ENCODE measurements at regions not wholly inside any gene's neighbourhood (a gene's known extent, or its start where the extent isn't known, plus 50 kb on each side); places are given as distances from the start of the nearest gene placed in this dataset.
"Not testable (repeated sequence)": the region's sequence is repeated elsewhere in the genome, so short reads cannot be mapped to it uniquely, and the experiment has no call there.

GRCh38 chr6:130611366-130611765 is 215.8 kb upstream of the SMLR1 start:
- Mint-ChIP-seq H3K27ac (no peak overlapping the region), H3K36me3 (peaks cover 2% of the 10 kb centered on the region), H3K4me1 (ENCODE audit: low read depth) (peaks cover 2% of the 10 kb centered on the region), H3K27me3 (no peaks in the 10 kb centered on the region), H3K4me3 (no peak overlapping the region), H3K9me3 (ENCODE audit: low read depth) (no peaks in the 10 kb centered on the region)

DNA sequence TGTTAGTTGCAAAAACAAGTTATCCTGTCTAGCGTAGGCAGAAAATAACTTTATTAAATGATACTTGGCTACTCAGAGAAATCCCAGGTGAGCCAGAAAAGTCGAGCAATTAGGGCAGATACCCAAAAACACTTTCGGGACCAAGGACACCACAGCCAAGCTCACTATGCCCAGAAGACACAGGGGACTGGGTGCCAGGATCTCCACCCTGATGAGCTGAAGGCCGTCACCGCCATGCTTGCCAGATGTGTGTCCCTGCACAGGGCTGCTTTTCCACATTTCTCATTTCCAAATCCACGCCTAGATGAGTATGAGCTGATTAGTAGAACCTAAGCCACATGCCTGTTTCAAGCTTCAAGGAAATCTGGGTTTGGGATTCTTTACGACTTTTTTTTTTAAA is 214.0 kb upstream of the SMLR1 start:
- Mint-ChIP-seq H3K36me3 (peaks cover 2% of the 10 kb centered on the region), H3K27me3 (no peaks in the 10 kb centered on the region), H3K27ac (no peak overlapping the region), H3K9me3 (ENCODE audit: low read depth) (no peaks in the 10 kb centered on the region), H3K4me3 (no peak overlapping the region), H3K4me1 (ENCODE audit: low read depth) (peaks cover 2% of the 10 kb centered on the region)

DNA sequence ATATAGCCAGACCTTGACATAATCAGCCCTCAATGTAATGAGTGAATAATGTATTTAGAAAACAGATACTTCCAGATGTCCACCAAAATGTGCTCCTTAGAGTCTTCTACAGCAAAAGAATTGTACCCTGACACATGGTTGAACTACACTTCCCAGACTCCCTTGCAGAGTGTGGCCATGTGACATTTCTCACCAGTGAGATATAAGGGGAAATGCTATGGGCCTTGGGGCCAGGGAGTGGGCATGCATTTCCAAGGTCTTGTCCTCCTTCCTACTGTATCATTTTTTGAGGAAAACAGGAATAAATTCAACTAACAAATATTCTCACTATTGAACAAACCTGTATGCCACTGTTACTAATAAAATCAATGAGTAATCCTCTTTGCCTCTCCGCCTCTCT is 211.4 kb upstream of the SMLR1 start:
- no peak overlapping the region for H3K27ac Mint-ChIP-seq
- peaks cover 7% of the 10 kb centered on the region for H3K4me1 Mint-ChIP-seq (ENCODE audit: low read depth)
- no peaks in the 10 kb centered on the region for H3K9me3 Mint-ChIP-seq (ENCODE audit: low read depth)
- no peaks in the 10 kb centered on the region for H3K27me3 Mint-ChIP-seq
- peaks cover 2% of the 10 kb centered on the region for H3K36me3 Mint-ChIP-seq
- no peak overlapping the region for H3K4me3 Mint-ChIP-seq

- Mint-ChIP-seq H3K27me3 (no peaks in the 10 kb centered on the region), H3K27ac (no peak overlapping the region), H3K36me3 (peaks cover 2% of the 10 kb centered on the region), H3K9me3 (ENCODE audit: low read depth) (no peaks in the 10 kb centered on the region), H3K4me1 (ENCODE audit: low read depth) (peaks cover 14% of the 10 kb centered on the region), H3K4me3 (no peak overlapping the region)
Observed at GRCh38 chr6:130617658-130618057, 209.5 kb upstream of the SMLR1 start.

- not testable (repeated sequence) for H3K27me3 Mint-ChIP-seq, H3K27ac Mint-ChIP-seq, H3K4me3 Mint-ChIP-seq, H3K36me3 Mint-ChIP-seq
- peaks cover 11% of the 10 kb centered on the region for H3K9me3 Mint-ChIP-seq (ENCODE audit: low read depth)
- peaks cover 14% of the 10 kb centered on the region for H3K4me1 Mint-ChIP-seq (ENCODE audit: low read depth)
Observed at GRCh38 chr6:130618806-130619205, 208.4 kb upstream of the SMLR1 start.

- Mint-ChIP-seq H3K36me3 (peaks cover 6% of the 10 kb centered on the region), H3K4me3 (no peak overlapping the region), H3K4me1 (ENCODE audit: low read depth) (peaks cover 14% of the 10 kb centered on the region), H3K27me3 (no peaks in the 10 kb centered on the region), H3K9me3 (ENCODE audit: low read depth) (peaks cover 11% of the 10 kb centered on the region), H3K27ac (no peak overlapping the region)
Observed at GRCh38 chr6:130620338-130620781, 206.8 kb upstream of the SMLR1 start.

GRCh38 chr6:130622142-130622541 is 205.1 kb upstream of the SMLR1 start:
- no peak overlapping the region for H3K4me3 Mint-ChIP-seq
- H3K27me3 Mint-ChIP-seq = no peaks in the 10 kb centered on the region
- peaks cover 11% of the 10 kb centered on the region for H3K9me3 Mint-ChIP-seq (ENCODE audit: low read depth)
- peaks cover 16% of the 10 kb centered on the region for H3K4me1 Mint-ChIP-seq (ENCODE audit: low read depth)
- peaks cover 6% of the 10 kb centered on the region for H3K36me3 Mint-ChIP-seq
- H3K27ac Mint-ChIP-seq = no peak overlapping the region

DNA sequence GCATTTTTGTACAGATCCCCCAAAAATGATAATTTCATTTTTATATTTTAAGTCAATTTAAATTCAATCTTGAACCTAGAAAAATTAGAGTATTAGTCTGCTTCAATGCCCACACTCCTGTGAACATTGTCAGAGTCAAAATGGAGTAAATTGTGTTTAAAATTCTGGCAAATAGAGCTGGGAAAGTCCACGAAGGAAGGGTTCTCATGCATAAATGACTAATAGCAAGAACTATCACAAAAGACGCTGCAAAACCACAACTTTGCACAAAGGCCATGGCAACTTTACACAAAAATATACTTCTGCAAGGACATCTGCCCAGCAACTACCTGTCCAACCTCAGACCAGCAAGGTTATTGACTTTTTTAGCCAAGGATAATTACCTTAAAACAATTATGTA is 203.2 kb upstream of the SMLR1 start:
- no peak overlapping the region for H3K4me3 Mint-ChIP-seq
- H3K27me3 Mint-ChIP-seq = no peaks in the 10 kb centered on the region

DNA sequence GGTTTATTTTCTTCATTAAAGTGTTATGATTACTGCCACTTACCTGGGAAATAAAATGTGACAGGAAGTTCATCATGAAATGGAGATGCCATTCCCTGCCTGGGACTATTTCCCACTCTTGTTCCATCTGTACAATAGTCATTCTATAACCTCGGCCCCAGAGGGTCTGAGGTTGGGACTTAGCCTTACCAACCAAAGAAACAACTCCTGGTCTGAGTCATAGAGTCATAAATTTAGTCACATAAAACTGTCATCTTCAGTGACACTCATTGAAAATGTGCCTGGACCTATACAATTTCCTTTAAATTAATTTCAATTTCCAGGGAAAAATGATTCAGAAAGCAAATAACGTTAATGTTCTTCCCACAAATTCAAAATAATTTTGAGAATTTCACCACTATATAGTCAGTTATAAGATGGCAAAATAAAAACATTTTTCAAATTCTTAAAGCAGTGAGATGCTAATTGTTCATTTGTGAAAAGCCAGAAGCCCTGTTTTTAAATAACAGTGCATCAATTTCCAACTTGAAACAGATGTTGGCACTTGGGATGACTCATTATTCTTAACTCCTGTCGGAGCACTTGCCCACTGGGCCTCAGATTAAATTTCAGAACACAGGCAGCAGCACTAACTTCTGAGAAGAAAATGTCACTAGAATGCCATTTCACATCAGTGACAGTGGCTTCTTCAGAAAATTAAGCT is 201.2 kb upstream of the SMLR1 start:
- peaks cover 16% of the 10 kb centered on the region for H3K4me1 Mint-ChIP-seq (ENCODE audit: low read depth)
- peaks cover 11% of the 10 kb centered on the region for H3K9me3 Mint-ChIP-seq (ENCODE audit: low read depth)
- H3K36me3 Mint-ChIP-seq = peaks cover 6% of the 10 kb centered on the region
- H3K27ac Mint-ChIP-seq = peak overlapping the region; percentile 46
- no peak overlapping the region for H3K4me3 Mint-ChIP-seq
- no peaks in the 10 kb centered on the region for H3K27me3 Mint-ChIP-seq

More for the DNA sequence above, 203.2 kb upstream of the SMLR1 start:
- Mint-ChIP-seq H3K9me3 (ENCODE audit: low read depth) (peaks cover 11% of the 10 kb centered on the region), H3K4me1 (ENCODE audit: low read depth) (peaks cover 16% of the 10 kb centered on the region), H3K36me3 (peaks cover 6% of the 10 kb centered on the region), H3K27ac (no peak overlapping the region)

DNA sequence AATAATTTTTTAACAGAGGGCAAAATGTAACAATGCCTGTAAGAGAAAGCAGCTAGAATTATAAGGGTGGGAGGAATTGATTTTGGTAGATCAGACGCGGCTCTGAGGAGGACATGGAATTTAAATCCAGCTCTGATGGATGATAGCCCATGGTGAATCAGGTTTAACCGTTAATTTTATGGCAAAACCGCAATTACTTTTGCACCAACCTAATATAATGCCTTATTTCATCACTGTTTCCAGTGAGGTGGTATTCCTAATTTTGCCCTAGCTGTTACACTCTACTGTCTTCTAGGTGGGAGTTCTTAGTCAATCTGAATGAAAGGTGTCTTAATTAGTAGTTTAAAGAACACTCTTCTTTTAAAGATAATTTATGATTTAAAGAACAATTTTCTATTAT is 198.3 kb upstream of the SMLR1 start:
- peaks cover 2% of the 10 kb centered on the region for H3K36me3 Mint-ChIP-seq
- no peaks in the 10 kb centered on the region for H3K9me3 Mint-ChIP-seq (ENCODE audit: low read depth)
- H3K4me3 Mint-ChIP-seq = no peak overlapping the region
- peaks cover 8% of the 10 kb centered on the region for H3K4me1 Mint-ChIP-seq (ENCODE audit: low read depth)
- H3K27me3 Mint-ChIP-seq = no peaks in the 10 kb centered on the region
- H3K27ac Mint-ChIP-seq = no peak overlapping the region

DNA sequence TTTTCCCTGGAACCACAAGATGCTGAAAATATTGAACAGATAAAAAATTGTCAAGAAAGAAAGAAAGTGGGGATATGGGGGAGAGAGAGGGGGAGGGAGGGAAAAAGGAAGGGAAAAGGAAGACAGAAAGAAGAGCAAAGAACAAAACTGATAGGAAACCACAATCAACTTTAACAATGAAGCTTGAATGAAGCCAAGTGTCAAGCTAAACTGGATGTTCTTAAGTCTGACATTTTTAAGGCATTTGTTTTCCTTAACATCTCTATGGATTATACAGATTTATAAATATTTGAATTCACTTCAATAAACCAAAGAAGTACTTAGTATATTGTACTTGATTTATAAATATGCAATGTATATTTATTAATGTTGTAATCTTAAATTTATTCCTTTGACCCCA is 197.6 kb upstream of the SMLR1 start:
- no peaks in the 10 kb centered on the region for H3K9me3 Mint-ChIP-seq (ENCODE audit: low read depth)
- H3K4me1 Mint-ChIP-seq (ENCODE audit: low read depth) = peaks cover 8% of the 10 kb centered on the region
- H3K27me3 Mint-ChIP-seq = no peaks in the 10 kb centered on the region
- H3K4me3 Mint-ChIP-seq = no peak overlapping the region
- H3K36me3 Mint-ChIP-seq = peaks cover 2% of the 10 kb centered on the region
- no peak overlapping the region for H3K27ac Mint-ChIP-seq

DNA sequence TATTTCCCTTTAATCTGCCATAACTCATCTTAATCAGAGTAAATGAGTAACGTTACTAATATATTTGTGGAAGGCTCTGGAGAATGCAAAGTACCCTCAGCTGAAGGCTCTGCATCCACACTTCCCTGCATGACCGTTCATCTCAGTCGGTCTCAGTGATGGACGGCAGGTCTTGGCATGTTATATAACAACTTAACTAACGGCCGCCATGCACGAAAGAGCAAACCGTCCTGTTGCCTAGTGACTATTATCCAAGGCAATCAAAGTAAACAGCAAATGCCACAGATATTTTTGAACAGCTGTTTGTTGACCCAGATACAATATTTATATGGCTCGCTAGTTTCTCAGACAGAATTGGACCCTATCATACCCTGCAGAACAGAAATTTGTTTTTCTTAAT is 194.9 kb upstream of the SMLR1 start:
- Mint-ChIP-seq H3K4me1 (ENCODE audit: low read depth) (peaks cover 5% of the 10 kb centered on the region), H3K4me3 (no peak overlapping the region), H3K27me3 (no peaks in the 10 kb centered on the region), H3K36me3 (peaks cover 8% of the 10 kb centered on the region), H3K27ac (no peak overlapping the region), H3K9me3 (ENCODE audit: low read depth) (peaks cover 10% of the 10 kb centered on the region)

GRCh38 chr6:130632897-130633296 is 194.3 kb upstream of the SMLR1 start:
- Mint-ChIP-seq H3K27me3 (no peaks in the 10 kb centered on the region), H3K4me3 (no peak overlapping the region), H3K9me3 (ENCODE audit: low read depth) (peaks cover 10% of the 10 kb centered on the region), H3K36me3 (peaks cover 10% of the 10 kb centered on the region), H3K27ac (no peak overlapping the region), H3K4me1 (ENCODE audit: low read depth) (peaks cover 5% of the 10 kb centered on the region)

- Mint-ChIP-seq H3K27me3 (no peaks in the 10 kb centered on the region), H3K27ac (no peak overlapping the region), H3K36me3 (peaks cover 18% of the 10 kb centered on the region), H3K4me1 (ENCODE audit: low read depth) (peaks cover 7% of the 10 kb centered on the region), H3K4me3 (no peak overlapping the region), H3K9me3 (ENCODE audit: low read depth) (peaks cover 15% of the 10 kb centered on the region)
Observed at GRCh38 chr6:130643361-130643760, 183.8 kb upstream of the SMLR1 start.

DNA sequence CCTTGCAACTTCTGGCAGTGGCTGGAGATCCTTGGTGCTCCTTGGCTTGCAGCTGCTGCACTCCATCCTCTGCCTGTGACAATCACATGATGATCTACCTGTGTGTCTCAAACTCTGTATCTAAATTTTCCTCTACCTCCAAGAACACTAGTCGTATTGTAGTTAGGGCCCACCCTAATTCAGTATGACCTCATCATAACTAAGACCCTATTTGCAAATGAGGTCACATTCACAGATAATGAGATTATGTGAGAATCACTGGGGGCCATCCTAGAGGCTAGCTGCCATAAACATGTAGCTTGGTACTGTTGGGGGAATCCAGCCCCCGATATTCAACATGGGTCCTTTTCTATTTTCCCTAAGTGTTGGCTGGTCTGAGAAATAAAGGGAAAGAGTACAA is 183.0 kb upstream of the SMLR1 start:
- no peak overlapping the region for H3K4me3 Mint-ChIP-seq
- no peaks in the 10 kb centered on the region for H3K27me3 Mint-ChIP-seq
- peaks cover 7% of the 10 kb centered on the region for H3K4me1 Mint-ChIP-seq (ENCODE audit: low read depth)
- H3K9me3 Mint-ChIP-seq (ENCODE audit: low read depth) = peaks cover 15% of the 10 kb centered on the region
- peaks cover 18% of the 10 kb centered on the region for H3K36me3 Mint-ChIP-seq
- H3K27ac Mint-ChIP-seq = no peak overlapping the region

DNA sequence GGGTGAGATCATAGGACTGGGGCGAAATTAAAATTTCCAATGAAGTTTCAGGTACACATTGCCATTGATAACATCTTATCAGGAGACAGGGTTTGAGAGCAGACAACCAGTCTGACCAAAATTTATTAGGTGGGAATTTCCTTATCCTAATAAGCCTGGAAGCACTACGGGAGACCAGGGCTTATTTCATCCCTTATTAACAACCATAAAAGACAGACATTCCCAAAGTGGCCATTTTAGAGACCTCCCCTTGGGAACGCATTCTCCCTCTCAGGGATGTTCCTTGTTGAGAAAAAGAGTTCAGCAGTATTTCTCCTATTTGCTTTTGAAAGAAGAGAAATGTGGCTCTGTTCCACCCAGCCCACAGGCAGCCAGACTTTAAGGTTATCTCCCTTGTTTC is 182.4 kb upstream of the SMLR1 start:
- not testable (repeated sequence) for H3K27me3 Mint-ChIP-seq; H3K27ac Mint-ChIP-seq; H3K4me1 Mint-ChIP-seq (ENCODE audit: low read depth); H3K4me3 Mint-ChIP-seq
- Mint-ChIP-seq H3K36me3 (peaks cover 16% of the 10 kb centered on the region), H3K9me3 (ENCODE audit: low read depth) (peaks cover 15% of the 10 kb centered on the region)

All from activated naive CD8-positive, alpha-beta T cell (primary cell).